A549 (cell line): ENCODE measurements at regions not wholly inside any gene's neighbourhood (a gene's known extent, or its start where the extent isn't known, plus 50 kb on each side); places are given as distances from the start of the nearest gene placed in this dataset.
"Not testable (repeated sequence)": the region's sequence is repeated elsewhere in the genome, so short reads cannot be mapped to it uniquely, and the experiment has no call there.

Experiments used
- CEBPB ChIP-seq, 2 experiments: fragments of >200 bp in 1 of 2; sonication (Bioruptor Twin) in 1 of 2; formaldehyde crosslinking in 1 of 2; IDR thresholded peaks; 2 replicates each; pipeline ENCODE4 v1.6.1; 2012 to 2016
- CHD2 ChIP-seq: fragments of 150-350 bp; IDR thresholded peaks from 2 replicates; pipeline ENCODE4 v1.6.1; 2014; ENCODE audit warnings: low read length; ENCODE audit not compliant: partially characterized antibody
- EP300 ChIP-seq, 2 experiments: fragments of >200 bp; sonication (Bioruptor Twin); formaldehyde crosslinking; IDR thresholded peaks; 2 replicates in 1 of 2; 3 replicates in 1 of 2; pipeline ENCODE4 v1.6.1; 2016 to 2017
- POLR2A ChIP-seq: IDR thresholded peaks from 2 replicates; pipeline ENCODE4 v1.6.1; 2012; ENCODE audit warnings: mild to moderate bottlenecking, low read length
- POLR2AphosphoS2 ChIP-seq: conservative IDR thresholded peaks from 2 replicates; pipeline ENCODE4 v1.6.1; 2012; ENCODE audit warnings: low read length, improper control_type of control experiment, inconsistent platforms
- ZFP36 ChIP-seq: fragments of 450-650 bp; IDR thresholded peaks from 2 replicates; pipeline ENCODE4 v1.6.1; 2014; ENCODE audit warnings: borderline replicate concordance; ENCODE audit not compliant: partially characterized antibody
- TF ChIP-seq, protein P1 (sequence below): fragments of >200 bp; sonication (Bioruptor Twin); formaldehyde crosslinking; IDR thresholded peaks from 3 replicates; pipeline ENCODE4 v1.5.1; 2016

DNA sequence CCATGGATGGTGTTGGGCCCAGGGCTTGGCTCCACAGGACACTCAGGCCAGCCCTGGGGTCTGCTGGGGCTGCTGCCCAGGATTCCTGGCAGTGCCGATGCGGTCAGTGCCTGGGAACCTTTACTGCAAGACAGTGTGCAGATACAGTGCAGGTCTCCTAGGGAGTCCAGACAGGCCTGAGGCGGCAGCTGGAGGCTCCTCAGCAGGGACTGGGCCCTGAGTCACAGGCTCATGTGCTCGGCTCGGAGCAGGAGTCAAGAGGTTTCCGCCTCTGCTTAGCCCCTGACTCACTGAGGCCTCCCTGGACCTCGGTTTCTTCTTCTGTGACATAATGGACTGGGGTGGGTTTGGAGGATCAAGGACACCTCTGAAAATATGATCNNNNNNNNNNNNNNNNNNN is 3941.6 kb upstream of the TPTE start:
- not testable (repeated sequence) for TF ChIP-seq CEBPB (IDR thresholded peaks at IDR 0.05); CHD2; EP300 (IDR thresholded peaks at IDR 0.05); POLR2A; ZFP36; POLR2AphosphoS2
- TF ChIP-seq, protein P1, sequence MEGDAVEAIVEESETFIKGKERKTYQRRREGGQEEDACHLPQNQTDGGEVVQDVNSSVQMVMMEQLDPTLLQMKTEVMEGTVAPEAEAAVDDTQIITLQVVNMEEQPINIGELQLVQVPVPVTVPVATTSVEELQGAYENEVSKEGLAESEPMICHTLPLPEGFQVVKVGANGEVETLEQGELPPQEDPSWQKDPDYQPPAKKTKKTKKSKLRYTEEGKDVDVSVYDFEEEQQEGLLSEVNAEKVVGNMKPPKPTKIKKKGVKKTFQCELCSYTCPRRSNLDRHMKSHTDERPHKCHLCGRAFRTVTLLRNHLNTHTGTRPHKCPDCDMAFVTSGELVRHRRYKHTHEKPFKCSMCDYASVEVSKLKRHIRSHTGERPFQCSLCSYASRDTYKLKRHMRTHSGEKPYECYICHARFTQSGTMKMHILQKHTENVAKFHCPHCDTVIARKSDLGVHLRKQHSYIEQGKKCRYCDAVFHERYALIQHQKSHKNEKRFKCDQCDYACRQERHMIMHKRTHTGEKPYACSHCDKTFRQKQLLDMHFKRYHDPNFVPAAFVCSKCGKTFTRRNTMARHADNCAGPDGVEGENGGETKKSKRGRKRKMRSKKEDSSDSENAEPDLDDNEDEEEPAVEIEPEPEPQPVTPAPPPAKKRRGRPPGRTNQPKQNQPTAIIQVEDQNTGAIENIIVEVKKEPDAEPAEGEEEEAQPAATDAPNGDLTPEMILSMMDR: not testable (repeated sequence)
